Progenitor cell of endocrine pancreas (in vitro differentiated cells): ENCODE measurements at regions not wholly inside any gene's neighbourhood (a gene's known extent, or its start where the extent isn't known, plus 50 kb on each side); places are given as distances from the start of the nearest gene placed in this dataset.
"Not testable (repeated sequence)": the region's sequence is repeated elsewhere in the genome, so short reads cannot be mapped to it uniquely, and the experiment has no call there.

ENCODE experiments used
- DNase-seq: peaks from one replicate; pipeline ENCODE4 v3.0.0; 2021; ENCODE audit warnings: low spot score; ENCODE audit not compliant: unreplicated experiment
- H3K27ac Mint-ChIP-seq: 2 replicates; pipeline ENCODE4 v1.8.0; 2021; ENCODE audit warnings: mild to moderate bottlenecking, moderate library complexity, mixed read lengths
- H3K27me3 Mint-ChIP-seq: 2 replicates; pipeline ENCODE4 v1.8.0; 2021; ENCODE audit warnings: mixed read lengths
- H3K36me3 Mint-ChIP-seq: 2 replicates; pipeline ENCODE4 v1.8.0; 2022; ENCODE audit warnings: mixed read lengths; ENCODE audit not compliant: insufficient read depth
- H3K4me1 Mint-ChIP-seq: 2 replicates; pipeline ENCODE4 v1.8.0; 2021; ENCODE audit warnings: low read depth, mixed read lengths
- H3K4me3 Mint-ChIP-seq: 2 replicates; pipeline ENCODE4 v1.8.0; 2021; ENCODE audit warnings: low read depth, mild to moderate bottlenecking, moderate library complexity, mixed read lengths
- H3K9me3 Mint-ChIP-seq: 2 replicates; pipeline ENCODE4 v1.8.0; 2021; ENCODE audit warnings: low read depth, mixed read lengths
- TF ChIP-seq, protein P1 (sequence below): fragments of 200-600 bp; sonication (generic); IDR thresholded peaks from one replicate; pipeline ENCODE4 v1.5.0; 2021; ENCODE audit warnings: antibody characterized with exemption, mild to moderate bottlenecking; ENCODE audit not compliant: unreplicated experiment

GRCh38 chr6:115873901-115874300 is 186.8 kb downstream of the FRK start:
- H3K4me1 Mint-ChIP-seq, result peaks cover 4% of the 10 kb centered on the region
- no peak overlapping the region for H3K4me3 Mint-ChIP-seq
- H3K36me3 Mint-ChIP-seq, result no peaks in the 10 kb centered on the region
- no peak overlapping the region for H3K27ac Mint-ChIP-seq
- H3K9me3 Mint-ChIP-seq, result no peaks in the 10 kb centered on the region
- H3K27me3 Mint-ChIP-seq, result no peaks in the 10 kb centered on the region
- no peak for DNase-seq
- TF ChIP-seq, protein P1, sequence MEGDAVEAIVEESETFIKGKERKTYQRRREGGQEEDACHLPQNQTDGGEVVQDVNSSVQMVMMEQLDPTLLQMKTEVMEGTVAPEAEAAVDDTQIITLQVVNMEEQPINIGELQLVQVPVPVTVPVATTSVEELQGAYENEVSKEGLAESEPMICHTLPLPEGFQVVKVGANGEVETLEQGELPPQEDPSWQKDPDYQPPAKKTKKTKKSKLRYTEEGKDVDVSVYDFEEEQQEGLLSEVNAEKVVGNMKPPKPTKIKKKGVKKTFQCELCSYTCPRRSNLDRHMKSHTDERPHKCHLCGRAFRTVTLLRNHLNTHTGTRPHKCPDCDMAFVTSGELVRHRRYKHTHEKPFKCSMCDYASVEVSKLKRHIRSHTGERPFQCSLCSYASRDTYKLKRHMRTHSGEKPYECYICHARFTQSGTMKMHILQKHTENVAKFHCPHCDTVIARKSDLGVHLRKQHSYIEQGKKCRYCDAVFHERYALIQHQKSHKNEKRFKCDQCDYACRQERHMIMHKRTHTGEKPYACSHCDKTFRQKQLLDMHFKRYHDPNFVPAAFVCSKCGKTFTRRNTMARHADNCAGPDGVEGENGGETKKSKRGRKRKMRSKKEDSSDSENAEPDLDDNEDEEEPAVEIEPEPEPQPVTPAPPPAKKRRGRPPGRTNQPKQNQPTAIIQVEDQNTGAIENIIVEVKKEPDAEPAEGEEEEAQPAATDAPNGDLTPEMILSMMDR, result no peak

GRCh38 chr6:115870464-115870863 is 190.2 kb downstream of the FRK start:
- Mint-ChIP-seq H3K27me3 (no peaks in the 10 kb centered on the region), H3K27ac (no peak overlapping the region)

DNA sequence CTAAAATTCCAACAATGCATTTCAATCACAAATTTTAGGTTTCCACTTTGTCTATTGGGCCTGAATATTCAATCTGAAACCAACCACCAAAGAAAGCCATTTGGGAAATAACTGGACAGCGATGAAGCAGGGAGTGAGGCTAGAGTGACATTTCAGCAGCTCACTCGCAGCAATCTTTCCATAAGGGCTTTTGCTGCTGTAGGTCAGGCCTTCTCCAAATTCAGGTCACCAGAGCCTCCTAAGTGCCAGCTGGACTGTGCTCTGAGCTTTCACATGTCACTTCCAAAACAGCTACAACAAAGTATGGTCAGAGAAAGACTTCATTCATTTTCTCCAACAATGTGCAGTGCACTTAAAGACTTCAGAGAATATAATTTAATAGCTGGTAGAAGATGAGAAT is 194.8 kb downstream of the FRK start:
- no peaks in the 10 kb centered on the region for H3K27me3 Mint-ChIP-seq
- no peak overlapping the region for H3K27ac Mint-ChIP-seq
- H3K9me3 Mint-ChIP-seq, result no peaks in the 10 kb centered on the region
- no peak overlapping the region for H3K4me3 Mint-ChIP-seq
- H3K36me3 Mint-ChIP-seq, result no peaks in the 10 kb centered on the region
- no peak for DNase-seq
- H3K4me1 Mint-ChIP-seq, result no peaks in the 10 kb centered on the region
- TF ChIP-seq, protein P1, result no peak

More at GRCh38 chr6:115870464-115870863, 190.2 kb downstream of the FRK start:
- Mint-ChIP-seq H3K4me3 (no peak overlapping the region), H3K4me1 (no peaks in the 10 kb centered on the region), H3K9me3 (no peaks in the 10 kb centered on the region), H3K36me3 (no peaks in the 10 kb centered on the region)
- TF ChIP-seq, protein P1, result no peak
- DNase-seq, result no peak

- H3K9me3 Mint-ChIP-seq, result peaks cover 5% of the 10 kb centered on the region
- H3K4me1 Mint-ChIP-seq, result no peaks in the 10 kb centered on the region
Observed at GRCh38 chr6:115863211-115863610, 197.5 kb downstream of the FRK start.

GRCh38 chr6:115861658-115862057 is 199.0 kb downstream of the FRK start:
- not testable (repeated sequence) for DNase-seq, H3K4me1 Mint-ChIP-seq, H3K4me3 Mint-ChIP-seq, H3K27me3 Mint-ChIP-seq, H3K36me3 Mint-ChIP-seq, H3K27ac Mint-ChIP-seq
- peaks cover 17% of the 10 kb centered on the region for H3K9me3 Mint-ChIP-seq

More at GRCh38 chr6:115863211-115863610, 197.5 kb downstream of the FRK start:
- H3K36me3 Mint-ChIP-seq, result no peaks in the 10 kb centered on the region
- DNase-seq, result no peak
- no peak overlapping the region for H3K4me3 Mint-ChIP-seq
- TF ChIP-seq, protein P1, result no peak
- peak overlapping the region; percentile 51 for H3K27ac Mint-ChIP-seq
- no peaks in the 10 kb centered on the region for H3K27me3 Mint-ChIP-seq

GRCh38 chr6:115859577-115859976 is 201.1 kb downstream of the FRK start:
- not testable (repeated sequence) for H3K4me3 Mint-ChIP-seq, H3K4me1 Mint-ChIP-seq, H3K27ac Mint-ChIP-seq, H3K36me3 Mint-ChIP-seq, DNase-seq, H3K27me3 Mint-ChIP-seq
- H3K9me3 Mint-ChIP-seq, result peaks cover 24% of the 10 kb centered on the region
